ENCODE measurements at regions not wholly inside any gene's neighbourhood (a gene's known extent, or its start where the extent isn't known, plus 50 kb on each side); places are given as distances from the start of the nearest gene placed in this dataset.
A peak's percentile ranks its signal among the peaks of the same experiment; 100 is the strongest.
"Not testable (repeated sequence)": the region's sequence is repeated elsewhere in the genome, so short reads cannot be mapped to it uniquely, and the experiment has no call there.

DNA sequence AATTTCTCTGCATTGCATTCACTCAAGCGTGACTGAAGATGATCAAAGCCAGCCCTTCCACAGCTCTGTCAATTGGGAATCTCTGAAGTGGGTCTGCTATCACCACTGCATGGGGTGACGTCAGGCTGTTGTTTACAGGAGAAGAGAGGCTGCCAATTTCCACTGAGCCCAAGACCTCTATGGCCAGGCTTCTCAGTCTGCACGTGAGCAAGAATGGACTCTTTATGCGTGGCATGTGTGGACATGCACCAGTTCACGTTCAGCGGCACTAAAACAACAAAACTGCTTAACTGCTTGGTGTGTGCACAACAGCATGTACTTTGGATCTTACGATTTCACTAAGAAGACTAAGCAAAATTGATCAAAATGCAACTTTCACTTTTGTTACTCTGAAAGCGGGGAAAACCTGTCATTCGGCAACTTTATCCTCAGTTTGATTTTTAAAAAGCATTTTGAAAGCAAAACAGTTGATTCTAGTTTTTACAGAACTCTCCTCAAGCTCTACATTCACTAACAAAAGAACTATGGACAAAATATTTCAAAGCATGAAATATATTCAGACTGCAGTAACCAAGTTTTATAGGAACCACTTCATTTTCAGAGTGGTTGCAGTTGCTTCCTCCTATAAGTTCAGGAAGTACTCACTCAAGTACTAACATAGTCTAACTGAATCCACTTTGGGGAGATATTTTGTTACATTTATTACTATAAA lies 77.0 kb upstream of the SERTAD2 start:
- Mint-ChIP-seq H3K36me3 (no peaks in the 10 kb centered on the region), H3K4me3 (peak overlapping the region; percentile 89), H3K27me3 (no peaks in the 10 kb centered on the region), H3K4me1 (ENCODE audit: low read depth in 2 of 2) (peaks cover 30 to 42% of the 10 kb centered on the region in 2 donors), H3K9me3 (peaks cover 4% of the 10 kb centered on the region), H3K27ac (peak overlapping the region; percentile 93 to 95)
- DNase-seq (ENCODE audit: low spot score) (no peak), ATAC-seq (peak; percentile 51)

- Mint-ChIP-seq H3K36me3 (no peaks in the 10 kb centered on the region), H3K9me3 (peaks cover 4% of the 10 kb centered on the region), H3K4me1 (ENCODE audit: low read depth in 2 of 2) (peaks cover 29 to 40% of the 10 kb centered on the region in 2 donors), H3K27ac (peak overlapping the region; percentile 93 to 95), H3K4me3 (peak overlapping the region; percentile 89), H3K27me3 (no peaks in the 10 kb centered on the region)
- DNase-seq (ENCODE audit: low spot score), result no peak
- ATAC-seq, result no peak
Measured at GRCh38 chr2:64731263-64731643, 77.5 kb upstream of the SERTAD2 start.

DNA sequence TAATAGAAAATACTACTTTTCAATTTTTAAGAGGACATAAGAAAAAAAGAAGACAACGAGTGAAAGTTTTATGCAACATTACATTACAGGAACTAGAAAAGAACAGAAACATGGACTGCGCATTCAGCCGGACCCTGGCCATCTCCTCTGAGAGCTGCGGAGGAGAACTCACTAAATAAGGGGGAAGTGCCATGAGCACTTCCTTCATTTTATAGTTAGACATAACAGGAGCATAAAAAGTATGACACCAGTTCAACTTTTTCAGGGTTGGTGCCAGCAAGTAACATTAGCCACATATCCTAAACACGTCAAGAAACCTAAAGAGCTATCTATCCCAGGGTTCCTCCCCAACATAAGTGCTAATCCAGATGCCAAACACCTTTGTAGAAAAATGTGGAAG lies 78.0 kb upstream of the SERTAD2 start:
- no peak for DNase-seq (ENCODE audit: low spot score)
- no peak for ATAC-seq
- peak overlapping the region; percentile 89 for H3K4me3 Mint-ChIP-seq
- no peaks in the 10 kb centered on the region for H3K36me3 Mint-ChIP-seq
- H3K4me1 Mint-ChIP-seq (ENCODE audit: low read depth in 2 of 2), result peaks cover 27 to 35% of the 10 kb centered on the region in 2 donors
- peak overlapping the region; percentile 93 to 95 for H3K27ac Mint-ChIP-seq
- no peaks in the 10 kb centered on the region for H3K27me3 Mint-ChIP-seq
- H3K9me3 Mint-ChIP-seq, result peaks cover 4% of the 10 kb centered on the region

GRCh38 chr2:64732146-64732545 lies 78.4 kb upstream of the SERTAD2 start:
- no peak overlapping the region for H3K4me3 Mint-ChIP-seq
- DNase-seq (ENCODE audit: low spot score) (no peak), ATAC-seq (no peak)
- H3K27me3 Mint-ChIP-seq, result no peaks in the 10 kb centered on the region
- peaks cover 3% of the 10 kb centered on the region for H3K9me3 Mint-ChIP-seq
- peak overlapping the region in 1 of 2 donors; percentile 12 for H3K27ac Mint-ChIP-seq
- peaks cover 23 to 32% of the 10 kb centered on the region in 2 donors for H3K4me1 Mint-ChIP-seq (ENCODE audit: low read depth in 2 of 2)
- no peaks in the 10 kb centered on the region for H3K36me3 Mint-ChIP-seq

GRCh38 chr2:64735504-64735903 lies 81.8 kb upstream of the SERTAD2 start:
- no peak for DNase-seq (ENCODE audit: low spot score)
- no peaks in the 10 kb centered on the region for H3K36me3 Mint-ChIP-seq
- H3K4me3 Mint-ChIP-seq, result no peak overlapping the region
- ATAC-seq, result no peak
- H3K4me1 Mint-ChIP-seq (ENCODE audit: low read depth in 2 of 2), result peaks cover 10 to 25% of the 10 kb centered on the region in 2 donors
- H3K9me3 Mint-ChIP-seq, result no peaks in the 10 kb centered on the region
- no peak overlapping the region for H3K27ac Mint-ChIP-seq
- no peaks in the 10 kb centered on the region for H3K27me3 Mint-ChIP-seq

DNA sequence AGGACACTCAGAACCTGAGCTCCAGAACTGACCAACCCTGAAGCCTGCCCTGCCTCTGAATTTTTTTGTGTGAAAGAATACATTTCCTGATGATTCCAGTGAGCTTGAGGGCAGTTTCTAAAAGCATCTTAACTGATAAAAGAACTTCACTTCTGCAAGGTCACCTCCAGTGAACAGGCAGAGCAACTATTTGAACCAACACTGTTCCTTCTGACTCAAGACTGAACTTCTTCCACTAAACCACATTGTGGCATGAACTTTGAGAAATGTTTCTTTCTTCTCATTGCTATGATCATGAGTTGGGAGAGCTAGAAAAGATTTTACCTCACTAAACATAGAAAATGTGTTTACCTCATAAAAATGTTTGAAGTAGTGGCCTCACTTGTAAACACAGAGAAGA lies 83.8 kb upstream of the SERTAD2 start:
- H3K36me3 Mint-ChIP-seq, result no peaks in the 10 kb centered on the region
- no peaks in the 10 kb centered on the region for H3K27me3 Mint-ChIP-seq
- ATAC-seq, result peak; percentile 57 to 81
- peaks cover 3 to 14% of the 10 kb centered on the region in 2 donors for H3K4me1 Mint-ChIP-seq (ENCODE audit: low read depth in 2 of 2)
- peak overlapping the region; percentile 51 for H3K4me3 Mint-ChIP-seq
- DNase-seq (ENCODE audit: low spot score), result no peak
- H3K9me3 Mint-ChIP-seq, result no peaks in the 10 kb centered on the region
- peak overlapping the region in 1 of 2 donors; percentile 70 for H3K27ac Mint-ChIP-seq

GRCh38 chr2:64738026-64738425 lies 84.3 kb upstream of the SERTAD2 start:
- H3K36me3 Mint-ChIP-seq, result no peaks in the 10 kb centered on the region
- peak; percentile 56 to 81 for ATAC-seq
- H3K27me3 Mint-ChIP-seq, result no peaks in the 10 kb centered on the region
- no peak for DNase-seq (ENCODE audit: low spot score)
- peaks cover 3 to 14% of the 10 kb centered on the region in 2 donors for H3K4me1 Mint-ChIP-seq (ENCODE audit: low read depth in 2 of 2)
- peak overlapping the region; percentile 51 for H3K4me3 Mint-ChIP-seq
- H3K9me3 Mint-ChIP-seq, result no peaks in the 10 kb centered on the region
- H3K27ac Mint-ChIP-seq, result peak overlapping the region in 1 of 2 donors; percentile 70

DNA sequence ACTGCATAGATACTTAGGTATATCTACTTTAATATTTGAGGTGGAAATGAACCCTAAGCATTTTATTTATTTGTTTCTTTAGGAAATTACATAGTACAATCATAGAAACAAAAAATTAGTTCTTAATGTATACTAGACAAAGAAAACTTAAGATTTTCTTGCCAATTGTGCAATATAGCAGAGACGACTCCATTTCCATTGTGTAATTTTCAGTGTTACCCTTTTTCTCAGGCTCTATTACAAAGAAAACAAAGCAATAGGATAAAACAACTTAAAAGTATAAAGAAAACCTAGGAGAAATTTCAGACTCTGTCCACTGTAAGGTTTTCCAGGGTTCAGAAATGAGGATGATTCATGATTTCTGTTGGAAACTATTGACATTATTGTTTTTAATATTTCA lies 89.0 kb upstream of the SERTAD2 start:
- ATAC-seq, result no peak
- H3K27ac Mint-ChIP-seq, result no peak overlapping the region
- H3K27me3 Mint-ChIP-seq, result no peaks in the 10 kb centered on the region
- H3K4me3 Mint-ChIP-seq, result no peak overlapping the region
- H3K9me3 Mint-ChIP-seq, result no peaks in the 10 kb centered on the region
- H3K36me3 Mint-ChIP-seq, result no peaks in the 10 kb centered on the region
- peaks cover 0 to 8% of the 10 kb centered on the region in 2 donors for H3K4me1 Mint-ChIP-seq (ENCODE audit: low read depth in 2 of 2)
- no peak for DNase-seq (ENCODE audit: low spot score)

- Mint-ChIP-seq H3K36me3 (no peaks in the 10 kb centered on the region), H3K4me3 (no peak overlapping the region)
- ATAC-seq, result no peak
Measured at GRCh38 chr2:64743739-64744330, 90.1 kb upstream of the SERTAD2 start.

GRCh38 chr2:64745562-64745961 lies 91.8 kb upstream of the SERTAD2 start:
- Mint-ChIP-seq H3K9me3 (no peaks in the 10 kb centered on the region), H3K4me1 (ENCODE audit: low read depth in 2 of 2) (peaks cover 5 to 7% of the 10 kb centered on the region in 2 donors), H3K4me3 (no peak overlapping the region), H3K27me3 (no peaks in the 10 kb centered on the region), H3K27ac (no peak overlapping the region), H3K36me3 (no peaks in the 10 kb centered on the region)
- no peak for DNase-seq (ENCODE audit: low spot score)
- no peak for ATAC-seq

More at GRCh38 chr2:64743739-64744330, 90.1 kb upstream of the SERTAD2 start:
- H3K9me3 Mint-ChIP-seq, result no peaks in the 10 kb centered on the region
- H3K27me3 Mint-ChIP-seq, result no peaks in the 10 kb centered on the region
- no peaks in the 10 kb centered on the region for H3K4me1 Mint-ChIP-seq (ENCODE audit: low read depth in 2 of 2)
- H3K27ac Mint-ChIP-seq, result no peak overlapping the region
- no peak for DNase-seq (ENCODE audit: low spot score)

DNA sequence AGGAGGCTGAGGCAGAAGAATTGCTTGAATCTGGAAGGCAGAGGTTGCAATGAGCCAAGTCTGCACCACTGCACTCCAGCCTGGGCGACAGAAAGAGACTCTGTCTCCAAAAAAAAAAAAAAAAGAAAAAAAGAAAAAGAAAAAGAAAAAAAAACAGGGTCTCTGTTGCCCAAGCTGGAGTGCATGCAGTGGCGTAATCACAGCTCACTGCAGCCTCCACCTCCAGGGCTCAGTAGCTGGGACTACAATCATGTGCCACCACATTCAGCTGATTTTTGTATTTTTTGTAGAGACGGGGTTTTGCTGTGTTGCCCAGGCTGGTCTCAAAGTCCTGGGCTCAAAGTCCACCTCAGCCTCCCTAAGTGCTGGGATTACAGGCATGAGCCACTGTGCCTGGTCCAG lies 94.0 kb upstream of the SERTAD2 start:
- H3K36me3 Mint-ChIP-seq; H3K27ac Mint-ChIP-seq; DNase-seq (ENCODE audit: low spot score); H3K27me3 Mint-ChIP-seq; H3K4me3 Mint-ChIP-seq; ATAC-seq; H3K9me3 Mint-ChIP-seq: not testable (repeated sequence)
- H3K4me1 Mint-ChIP-seq (ENCODE audit: low read depth in 2 of 2), result peaks cover 13% of the 10 kb centered on the region in 2 donors

DNA sequence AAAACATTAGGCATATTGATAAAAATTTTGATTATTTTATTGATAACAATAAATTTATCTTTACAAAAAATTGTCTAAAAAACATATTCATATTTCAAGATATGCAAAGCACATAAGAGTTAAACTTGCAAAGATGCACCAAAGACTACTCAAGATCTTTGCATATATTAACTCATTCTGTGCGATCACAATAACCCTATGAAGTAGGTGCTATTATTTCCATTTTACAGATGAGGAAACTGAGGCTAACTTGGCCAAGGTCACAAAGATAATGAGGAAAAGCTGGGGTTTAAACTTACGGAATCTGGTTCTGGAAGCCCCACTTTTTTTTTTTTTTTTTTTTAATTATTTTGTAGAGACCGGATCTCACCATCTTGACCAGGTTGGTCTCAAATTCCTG lies 94.4 kb upstream of the SERTAD2 start:
- no peaks in the 10 kb centered on the region for H3K9me3 Mint-ChIP-seq
- H3K27ac Mint-ChIP-seq, result no peak overlapping the region
- DNase-seq (ENCODE audit: low spot score), result no peak
- no peak for ATAC-seq
- H3K4me3 Mint-ChIP-seq, result no peak overlapping the region
- H3K36me3 Mint-ChIP-seq, result no peaks in the 10 kb centered on the region
- peaks cover 13% of the 10 kb centered on the region in 2 donors for H3K4me1 Mint-ChIP-seq (ENCODE audit: low read depth in 2 of 2)
- no peaks in the 10 kb centered on the region for H3K27me3 Mint-ChIP-seq

DNA sequence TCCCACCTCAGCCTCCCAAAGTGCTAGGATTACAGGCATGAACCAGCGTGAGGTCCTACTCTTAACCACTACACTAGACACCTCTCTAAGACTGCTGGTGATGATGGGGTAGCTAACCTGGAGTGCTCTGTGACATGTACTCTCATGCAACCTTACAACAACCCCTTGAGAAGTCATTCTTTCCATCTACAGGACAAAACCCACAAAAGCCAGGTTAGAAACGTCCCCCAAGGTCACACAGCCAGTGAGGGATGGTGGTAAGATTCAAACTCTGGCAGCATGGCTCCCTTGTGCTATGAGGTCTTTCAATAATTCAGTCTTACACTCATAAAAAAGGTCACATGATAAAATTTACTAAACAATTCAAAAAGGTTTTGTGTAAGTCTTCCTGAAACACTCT lies 94.8 kb upstream of the SERTAD2 start:
- H3K4me1 Mint-ChIP-seq (ENCODE audit: low read depth in 2 of 2), result peaks cover 13% of the 10 kb centered on the region in 2 donors
- H3K36me3 Mint-ChIP-seq, result no peaks in the 10 kb centered on the region
- ATAC-seq (no peak), DNase-seq (ENCODE audit: low spot score) (no peak)
- no peaks in the 10 kb centered on the region for H3K27me3 Mint-ChIP-seq
- H3K27ac Mint-ChIP-seq, result no peak overlapping the region
- H3K9me3 Mint-ChIP-seq, result no peaks in the 10 kb centered on the region
- H3K4me3 Mint-ChIP-seq, result peak overlapping the region; percentile 89

DNA sequence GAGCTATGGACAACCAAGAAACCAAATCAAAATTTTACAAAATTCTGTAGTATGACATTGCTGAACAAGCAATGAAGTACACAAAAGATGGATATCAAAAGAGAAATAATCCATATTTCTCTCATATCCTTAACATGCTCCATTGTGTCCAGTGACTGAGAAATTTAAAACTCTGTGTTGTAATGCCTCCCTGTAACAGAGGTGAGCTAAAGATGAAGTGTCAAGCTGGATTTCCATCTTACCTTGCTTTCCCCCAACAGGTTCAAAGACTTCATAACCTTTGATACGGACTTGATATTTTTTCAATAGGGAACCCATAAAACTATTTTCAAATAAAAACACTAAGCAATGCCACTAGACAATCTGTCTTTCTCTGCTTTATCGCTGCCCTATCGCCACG lies 95.7 kb upstream of the SERTAD2 start:
- no peaks in the 10 kb centered on the region for H3K9me3 Mint-ChIP-seq
- peaks cover 13% of the 10 kb centered on the region in 2 donors for H3K4me1 Mint-ChIP-seq (ENCODE audit: low read depth in 2 of 2)
- no peaks in the 10 kb centered on the region for H3K27me3 Mint-ChIP-seq
- DNase-seq (ENCODE audit: low spot score) (no peak), ATAC-seq (no peak)
- H3K4me3 Mint-ChIP-seq, result peak overlapping the region; percentile 89
- peak overlapping the region; percentile 48 to 85 for H3K27ac Mint-ChIP-seq
- H3K36me3 Mint-ChIP-seq, result no peaks in the 10 kb centered on the region

Data from natural killer cell treated with Interleukin-12 subunit alpha and Interleukin-12 subunit beta and Interleukin-15 and Interleukin-18, amount 100 ng/mL, for 72 hours (primary cell).